Muscle layer of colon (tissue), 2 donors: ENCODE measurements at regions not wholly inside any gene's neighbourhood (a gene's known extent, or its start where the extent isn't known, plus 50 kb on each side); places are given as distances from the start of the nearest gene placed in this dataset.
"Not testable (repeated sequence)": the region's sequence is repeated elsewhere in the genome, so short reads cannot be mapped to it uniquely, and the experiment has no call there.

Source experiments
- H3K27ac ChIP-seq: one replicate; pipeline ENCODE4 v1.7.0; 2013; ENCODE audit warnings: low read depth, mild to moderate bottlenecking, low read length, moderate library complexity
- H3K27me3 ChIP-seq, 2 donors: one replicate each; pipeline ENCODE4 v1.7.0; 2013; ENCODE audit warnings: low read length in 2 of 2, mild to moderate bottlenecking in 2 of 2; ENCODE audit not compliant: insufficient read depth in 2 of 2, control insufficient read depth in 1 of 2
- H3K36me3 ChIP-seq: one replicate; pipeline ENCODE4 v1.7.0; 2013; ENCODE audit warnings: mild to moderate bottlenecking, low read length; ENCODE audit not compliant: insufficient read depth
- H3K4me1 ChIP-seq: one replicate; pipeline ENCODE4 v1.7.0; 2013; ENCODE audit warnings: mild to moderate bottlenecking, low read length; ENCODE audit not compliant: insufficient read depth
- H3K4me3 ChIP-seq, 2 donors: one replicate each; pipeline ENCODE4 v1.7.0; 2013; ENCODE audit warnings: low read length in 2 of 2, low read depth in 1 of 2, mild to moderate bottlenecking in 1 of 2, moderate library complexity in 1 of 2
- H3K9ac ChIP-seq: one replicate; pipeline ENCODE4 v1.7.0; 2013; ENCODE audit warnings: low read length
- H3K9me3 ChIP-seq: one replicate; pipeline ENCODE4 v1.7.0; 2013; ENCODE audit warnings: mild to moderate bottlenecking, low read length
- donor health status: abdominal sarcoma.
- donor health status: Adenocarcinoma of cecum.

GRCh38 chr4:11663114-11663513, 234.4 kb upstream of the HS3ST1 start:
- Histone ChIP-seq H3K36me3 (no peaks in the 10 kb centered on the region), H3K4me3 (no peak overlapping the region), H3K27ac (no peak overlapping the region), H3K9ac (no peak overlapping the region), H3K9me3 (no peaks in the 10 kb centered on the region), H3K4me1 (no peaks in the 10 kb centered on the region), H3K27me3 (no peaks in the 10 kb centered on the region)

- Histone ChIP-seq H3K9me3 (no peaks in the 10 kb centered on the region), H3K4me3 (no peak overlapping the region), H3K36me3 (no peaks in the 10 kb centered on the region), H3K27ac (no peak overlapping the region), H3K4me1 (no peaks in the 10 kb centered on the region), H3K27me3 (no peaks in the 10 kb centered on the region), H3K9ac (no peak overlapping the region)
These were observed 222.3 kb upstream of the HS3ST1 start for GRCh38 chr4:11650801-11651596.

DNA sequence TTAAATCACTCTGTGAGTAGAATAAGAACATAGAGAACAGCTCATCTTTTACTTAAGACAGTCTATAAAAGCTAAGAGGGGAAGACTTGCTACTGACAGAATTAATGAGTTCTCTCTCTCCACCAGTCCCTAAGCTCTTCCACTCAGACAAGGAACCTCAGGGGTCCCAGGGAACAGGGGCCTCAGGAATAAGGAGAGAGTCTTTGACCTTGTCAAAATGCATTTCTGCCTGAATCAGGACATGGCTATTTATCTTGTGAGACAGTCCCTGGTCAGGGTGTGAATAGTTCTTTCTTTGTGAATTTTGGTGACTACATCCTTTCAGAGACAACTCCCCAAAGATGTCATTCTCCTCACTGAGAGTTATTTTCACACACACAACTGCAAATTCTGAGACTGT, 218.7 kb upstream of the HS3ST1 start:
- Histone ChIP-seq H3K36me3 (no peaks in the 10 kb centered on the region), H3K27me3 (no peaks in the 10 kb centered on the region), H3K9ac (no peak overlapping the region), H3K4me1 (no peaks in the 10 kb centered on the region), H3K9me3 (no peaks in the 10 kb centered on the region), H3K4me3 (no peak overlapping the region), H3K27ac (no peak overlapping the region)

- H3K9me3 ChIP-seq, H3K36me3 ChIP-seq, H3K4me1 ChIP-seq, H3K9ac ChIP-seq, H3K27me3 ChIP-seq, H3K4me3 ChIP-seq, H3K27ac ChIP-seq: not testable (repeated sequence)
These were observed 214.4 kb upstream of the HS3ST1 start for GRCh38 chr4:11643081-11643480.

DNA sequence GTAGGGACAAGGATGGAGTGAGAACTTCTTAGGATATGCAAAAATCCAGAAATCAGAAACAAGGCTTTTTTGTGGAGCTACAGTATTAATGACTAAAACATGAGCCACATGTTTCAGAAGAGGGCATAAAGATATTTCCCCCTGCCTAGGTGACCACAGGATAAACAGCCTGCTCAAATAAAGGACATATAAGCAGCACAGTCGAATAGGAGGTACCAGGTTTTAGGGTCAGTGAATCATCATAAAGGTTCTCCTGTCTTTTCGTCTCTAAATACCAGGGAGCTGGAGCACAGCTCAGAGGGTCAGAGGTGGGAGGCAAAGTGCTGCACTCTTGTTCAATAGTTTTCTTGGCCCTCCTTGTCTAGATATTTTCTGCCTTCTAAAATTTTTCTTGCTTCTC, 211.9 kb upstream of the HS3ST1 start:
- Histone ChIP-seq H3K27me3 (no peaks in the 10 kb centered on the region), H3K36me3 (no peaks in the 10 kb centered on the region), H3K9me3 (no peaks in the 10 kb centered on the region), H3K27ac (no peak overlapping the region), H3K4me3 (no peak overlapping the region), H3K4me1 (no peaks in the 10 kb centered on the region), H3K9ac (no peak overlapping the region)

GRCh38 chr4:11636551-11636950, 207.9 kb upstream of the HS3ST1 start:
- H3K9me3 ChIP-seq, result no peaks in the 10 kb centered on the region
- no peaks in the 10 kb centered on the region for H3K36me3 ChIP-seq
- H3K27me3 ChIP-seq, result no peaks in the 10 kb centered on the region
- no peak overlapping the region for H3K4me3 ChIP-seq
- no peak overlapping the region for H3K9ac ChIP-seq
- no peak overlapping the region for H3K27ac ChIP-seq
- no peaks in the 10 kb centered on the region for H3K4me1 ChIP-seq

DNA sequence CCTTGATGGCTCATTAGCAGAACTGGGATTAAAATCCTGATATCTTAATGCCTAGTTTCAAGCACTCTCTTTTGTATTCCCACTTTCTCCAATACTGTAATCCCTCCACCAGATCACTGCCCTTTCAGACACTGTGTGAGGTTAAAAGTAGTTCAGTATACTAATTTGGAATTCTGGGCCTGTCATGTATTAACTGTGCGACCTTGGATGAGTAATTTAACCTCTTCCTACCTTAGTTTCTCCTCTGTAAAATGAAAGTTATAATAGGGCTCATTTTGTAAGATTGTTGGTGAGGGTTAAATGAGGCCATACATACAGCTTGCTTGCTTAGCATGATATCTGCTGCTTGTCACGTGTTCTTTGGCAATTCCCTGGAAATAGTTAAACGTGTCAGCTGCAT, 207.3 kb upstream of the HS3ST1 start:
- Histone ChIP-seq H3K9me3 (no peaks in the 10 kb centered on the region), H3K27me3 (no peaks in the 10 kb centered on the region), H3K27ac (no peak overlapping the region), H3K9ac (no peak overlapping the region), H3K4me3 (no peak overlapping the region), H3K4me1 (no peaks in the 10 kb centered on the region), H3K36me3 (no peaks in the 10 kb centered on the region)

- H3K27ac ChIP-seq, result no peak overlapping the region
- H3K4me3 ChIP-seq, result no peak overlapping the region
- no peaks in the 10 kb centered on the region for H3K27me3 ChIP-seq
- no peak overlapping the region for H3K9ac ChIP-seq
- H3K36me3 ChIP-seq, result no peaks in the 10 kb centered on the region
- no peaks in the 10 kb centered on the region for H3K9me3 ChIP-seq
- H3K4me1 ChIP-seq, result no peaks in the 10 kb centered on the region
These were observed 206.6 kb upstream of the HS3ST1 start for GRCh38 chr4:11635342-11635741.

DNA sequence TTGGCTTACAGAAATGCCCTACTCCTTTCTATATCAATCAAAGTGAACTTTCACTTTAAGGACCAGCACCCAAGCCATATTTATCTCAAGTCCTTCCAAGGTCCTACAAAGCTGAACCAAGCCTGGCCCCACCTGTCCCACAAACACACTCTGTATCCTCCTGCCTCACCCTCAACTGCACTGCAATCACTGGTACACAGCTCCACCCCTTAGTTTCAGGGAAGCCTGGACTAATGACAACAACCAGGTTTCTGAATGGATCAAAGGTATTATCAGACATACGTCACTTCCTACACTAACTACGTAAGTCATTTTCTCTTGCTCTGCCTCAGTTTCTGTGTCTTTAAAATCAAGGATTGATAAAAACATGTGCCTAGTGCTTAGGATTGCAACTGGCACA, 205.6 kb upstream of the HS3ST1 start:
- Histone ChIP-seq H3K27ac (no peak overlapping the region), H3K9ac (no peak overlapping the region), H3K9me3 (no peaks in the 10 kb centered on the region), H3K4me3 (no peak overlapping the region), H3K27me3 (no peaks in the 10 kb centered on the region), H3K4me1 (no peaks in the 10 kb centered on the region), H3K36me3 (no peaks in the 10 kb centered on the region)

GRCh38 chr4:11633430-11633829, 204.7 kb upstream of the HS3ST1 start:
- Histone ChIP-seq H3K27me3 (no peaks in the 10 kb centered on the region), H3K9ac (no peak overlapping the region), H3K9me3 (no peaks in the 10 kb centered on the region), H3K4me3 (no peak overlapping the region), H3K36me3 (no peaks in the 10 kb centered on the region), H3K4me1 (no peaks in the 10 kb centered on the region), H3K27ac (no peak overlapping the region)

- no peak overlapping the region for H3K4me3 ChIP-seq
- no peak overlapping the region for H3K27ac ChIP-seq
- H3K9me3 ChIP-seq, result no peaks in the 10 kb centered on the region
- no peaks in the 10 kb centered on the region for H3K27me3 ChIP-seq
- no peak overlapping the region for H3K9ac ChIP-seq
- H3K4me1 ChIP-seq, result no peaks in the 10 kb centered on the region
- no peaks in the 10 kb centered on the region for H3K36me3 ChIP-seq
These were observed 203.8 kb upstream of the HS3ST1 start for GRCh38 chr4:11632483-11632882.

DNA sequence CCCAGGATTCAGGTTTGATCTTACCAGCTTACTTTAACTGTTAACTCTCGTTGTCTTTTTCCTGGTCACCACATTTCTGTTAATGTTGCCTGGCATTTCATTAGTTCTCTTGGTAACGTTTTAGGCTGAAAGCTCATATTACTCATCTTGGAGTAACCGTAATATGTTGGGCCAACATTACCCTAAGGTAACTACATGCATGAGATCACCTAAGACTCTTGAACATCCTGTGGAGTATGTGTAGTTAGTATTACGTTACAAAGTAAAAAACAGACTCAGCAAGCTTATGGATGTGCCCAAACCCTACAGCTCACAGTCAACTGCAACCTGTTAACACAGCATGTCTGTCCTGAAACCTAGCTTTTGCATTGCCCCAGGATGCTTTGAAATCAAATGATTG, 203.3 kb upstream of the HS3ST1 start:
- no peak overlapping the region for H3K4me3 ChIP-seq
- no peaks in the 10 kb centered on the region for H3K9me3 ChIP-seq
- H3K27me3 ChIP-seq, result no peaks in the 10 kb centered on the region
- H3K36me3 ChIP-seq, result no peaks in the 10 kb centered on the region
- H3K4me1 ChIP-seq, result no peaks in the 10 kb centered on the region
- no peak overlapping the region for H3K27ac ChIP-seq
- no peak overlapping the region for H3K9ac ChIP-seq
